ENCODE measurements at regions not wholly inside any gene's neighbourhood (a gene's known extent, or its start where the extent isn't known, plus 50 kb on each side); places are given as distances from the start of the nearest gene placed in this dataset.

GRCh38 chr3:69607466-69608305 is 131.6 kb upstream of the MITF start:
- no peak overlapping the region for H3K4me3 ChIP-seq (ENCODE audit: low read depth, low read length)
- no peak for TF ChIP-seq CTCF (IDR thresholded peaks at IDR 0.05; ENCODE audit: insufficient read depth, low read length)
- no peak for DNase-seq (ENCODE audit: low read depth)

- H3K4me3 ChIP-seq (ENCODE audit: low read depth, low read length): no peak overlapping the region
- no peak for TF ChIP-seq CTCF (IDR thresholded peaks at IDR 0.05; ENCODE audit: insufficient read depth, low read length)
- no peak for DNase-seq (ENCODE audit: low read depth)
These were observed 133.4 kb upstream of the MITF start for GRCh38 chr3:69605867-69606266.

GRCh38 chr3:69604735-69605450 is 134.4 kb upstream of the MITF start:
- DNase-seq (ENCODE audit: low read depth): no peak

GRCh38 chr3:69602112-69602511 is 137.2 kb upstream of the MITF start:
- DNase-seq (ENCODE audit: low read depth): no peak
- no peak overlapping the region for H3K4me3 ChIP-seq (ENCODE audit: low read depth, low read length)
- no peak for TF ChIP-seq CTCF (IDR thresholded peaks at IDR 0.05; ENCODE audit: insufficient read depth, low read length)

More at GRCh38 chr3:69604735-69605450, 134.4 kb upstream of the MITF start:
- no peak for TF ChIP-seq CTCF (IDR thresholded peaks at IDR 0.05; ENCODE audit: insufficient read depth, low read length)
- no peak overlapping the region for H3K4me3 ChIP-seq (ENCODE audit: low read depth, low read length)

GRCh38 chr3:69594286-69594685 is 145.0 kb upstream of the MITF start:
- no peak for DNase-seq (ENCODE audit: low read depth)
- H3K4me3 ChIP-seq (ENCODE audit: low read depth, low read length): no peak overlapping the region
- TF ChIP-seq CTCF (IDR thresholded peaks at IDR 0.05; ENCODE audit: insufficient read depth, low read length): no peak

- DNase-seq (ENCODE audit: low read depth): no peak
- TF ChIP-seq CTCF (IDR thresholded peaks at IDR 0.05; ENCODE audit: insufficient read depth, low read length): no peak
- H3K4me3 ChIP-seq (ENCODE audit: low read depth, low read length): no peak overlapping the region
These were observed 148.0 kb upstream of the MITF start for GRCh38 chr3:69591164-69591736.

Data from fibroblast of the aortic adventitia (primary cell).